Skin of body (tissue), 1 donor: ENCODE measurements at regions not wholly inside any gene's neighbourhood (a gene's known extent, or its start where the extent isn't known, plus 50 kb on each side); places are given as distances from the start of the nearest gene placed in this dataset.
"Not testable (repeated sequence)": the region's sequence is repeated elsewhere in the genome, so short reads cannot be mapped to it uniquely, and the experiment has no call there.

Experiments used
- DNase-seq: peaks from one replicate; lab custom pipeline; 2025; lab: John Stamatoyannopoulos, UW

DNA sequence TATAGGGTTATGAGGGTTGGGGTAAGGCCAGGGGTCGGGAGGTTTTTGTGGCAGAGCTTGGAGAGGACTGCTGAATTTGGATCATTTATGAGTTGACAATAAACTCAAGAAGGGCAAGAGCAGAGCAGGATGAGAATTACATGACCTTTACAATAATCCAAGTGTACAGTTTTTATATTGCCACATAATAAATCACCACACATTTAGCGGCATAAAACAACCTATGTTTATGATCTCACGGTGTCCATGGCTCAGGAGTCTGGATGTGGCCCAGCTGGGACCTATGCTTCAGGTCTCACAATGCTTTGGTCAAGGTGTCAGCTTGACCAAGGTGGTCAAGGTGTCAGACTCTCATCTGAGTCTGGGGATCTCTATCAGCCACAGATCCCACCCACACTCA, 118.3 kb upstream of the WSCD1 start:
- DNase-seq: no peak

DNA sequence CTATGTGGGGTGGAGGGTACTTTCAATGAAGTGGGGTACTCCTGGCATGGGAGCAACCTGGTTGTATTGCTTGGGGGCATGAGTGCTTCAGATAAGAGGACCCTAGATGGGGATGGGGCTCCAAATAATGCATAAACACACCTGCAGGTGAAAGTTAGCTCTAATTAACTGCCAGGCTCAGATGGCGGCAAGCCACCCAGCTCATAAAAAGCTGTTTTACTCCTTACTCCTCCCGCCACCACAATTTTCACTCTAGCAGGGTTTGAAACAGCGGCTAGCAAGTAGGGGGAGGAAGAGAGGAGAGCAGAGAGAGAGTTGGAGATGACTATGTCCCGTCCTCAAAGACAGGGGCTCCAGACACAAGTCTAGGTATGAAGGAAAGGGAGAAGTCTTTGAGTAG, 117.7 kb upstream of the WSCD1 start:
- DNase-seq: no peak

DNA sequence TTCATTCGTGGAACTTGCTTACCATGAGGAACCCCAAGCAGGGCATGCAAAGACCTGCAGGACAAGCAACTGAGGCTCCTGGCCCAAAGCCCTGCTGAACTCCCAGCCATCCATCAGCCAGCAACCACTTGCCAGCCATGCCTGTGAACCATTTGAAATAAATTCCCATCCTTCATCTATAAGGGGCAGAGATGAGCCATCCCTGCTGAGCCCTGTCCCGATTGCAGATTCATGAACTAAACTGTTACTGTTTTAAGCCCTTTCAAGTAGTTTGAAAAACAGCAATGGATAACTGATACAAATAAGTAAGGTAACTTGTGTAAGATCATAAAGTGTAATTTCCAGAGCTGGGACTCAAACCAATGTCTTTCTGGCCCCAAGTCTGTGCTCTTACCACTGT, 114.4 kb upstream of the WSCD1 start:
- no peak for DNase-seq

DNA sequence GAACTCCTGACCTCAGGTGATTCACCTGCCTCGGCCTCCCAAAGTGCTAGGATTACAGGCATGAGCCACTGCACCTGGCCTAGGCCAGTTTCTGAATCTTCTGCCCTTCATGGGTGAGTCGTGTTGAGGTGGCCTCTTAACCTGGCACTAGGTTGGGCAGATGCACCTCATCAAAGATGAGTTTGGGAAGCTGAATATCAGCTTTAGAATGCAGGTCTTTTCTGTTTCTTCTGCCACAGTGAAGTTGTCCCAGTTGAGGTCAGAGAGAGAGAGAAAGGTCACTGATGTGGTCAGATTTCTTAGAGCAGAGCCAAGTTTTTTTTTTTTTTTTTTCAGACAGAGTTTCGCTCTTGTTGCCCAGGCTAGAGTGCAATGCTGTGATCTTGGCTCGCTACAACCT, 111.3 kb upstream of the WSCD1 start:
- no peak for DNase-seq

DNA sequence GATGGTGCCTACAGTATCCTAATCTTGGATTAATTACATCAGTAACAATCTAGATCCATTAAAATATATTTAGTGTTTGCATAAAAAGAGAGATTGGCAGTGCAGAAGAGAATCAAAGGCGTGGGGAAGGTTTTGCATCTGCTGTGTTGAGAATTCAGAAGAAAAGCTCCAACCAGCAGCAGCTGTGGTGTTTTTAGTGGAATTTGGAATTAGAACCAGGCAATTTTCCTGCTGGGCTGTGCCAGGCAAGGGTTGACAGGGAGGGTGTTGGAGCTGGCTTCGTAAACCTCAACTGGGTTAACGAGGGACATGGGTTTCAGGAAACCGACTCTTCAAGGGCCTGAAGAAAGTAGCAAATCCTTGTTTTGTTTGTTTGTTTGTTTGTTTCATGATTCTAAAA, 107.8 kb upstream of the WSCD1 start:
- no peak for DNase-seq

DNA sequence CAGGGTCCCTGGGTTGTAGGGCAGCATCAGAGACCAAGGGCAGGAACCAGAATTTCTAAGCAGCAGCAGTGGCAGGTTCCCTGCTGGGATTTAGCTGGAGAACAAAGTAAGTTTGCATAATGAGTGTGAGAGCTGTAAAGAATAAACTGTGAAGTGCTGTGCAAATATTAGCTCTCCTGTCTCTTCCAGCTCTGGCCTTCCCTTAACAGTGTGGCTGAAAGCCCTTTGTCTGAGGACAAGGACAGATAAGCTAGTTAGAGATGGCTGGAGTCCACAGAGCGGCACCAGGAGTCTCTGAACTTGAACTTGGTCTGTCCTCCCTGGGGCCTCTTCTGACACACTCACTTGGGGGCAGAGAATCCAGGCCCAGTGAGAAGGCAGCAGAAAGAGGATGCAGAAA, 98.2 kb upstream of the WSCD1 start:
- DNase-seq: no peak

DNA sequence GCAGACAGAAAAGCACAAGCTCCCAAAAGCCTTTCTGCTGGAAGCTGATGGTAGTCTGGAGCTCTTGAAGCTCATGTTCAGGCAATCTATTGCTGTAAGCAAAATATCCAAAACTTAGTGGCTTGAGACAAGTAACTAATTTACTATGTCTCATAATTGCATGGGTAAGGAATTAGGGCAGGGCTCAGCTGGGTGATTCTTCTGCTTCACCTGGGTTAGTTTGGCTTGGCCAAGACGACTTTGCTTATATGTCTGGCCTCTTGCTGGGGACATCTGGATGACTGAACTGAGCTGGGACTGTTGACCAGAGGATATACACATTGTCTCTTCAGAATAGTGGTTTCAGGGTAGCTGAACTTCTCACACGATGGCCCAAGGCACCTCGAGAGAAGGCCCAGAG, 96.8 kb upstream of the WSCD1 start:
- no peak for DNase-seq

DNA sequence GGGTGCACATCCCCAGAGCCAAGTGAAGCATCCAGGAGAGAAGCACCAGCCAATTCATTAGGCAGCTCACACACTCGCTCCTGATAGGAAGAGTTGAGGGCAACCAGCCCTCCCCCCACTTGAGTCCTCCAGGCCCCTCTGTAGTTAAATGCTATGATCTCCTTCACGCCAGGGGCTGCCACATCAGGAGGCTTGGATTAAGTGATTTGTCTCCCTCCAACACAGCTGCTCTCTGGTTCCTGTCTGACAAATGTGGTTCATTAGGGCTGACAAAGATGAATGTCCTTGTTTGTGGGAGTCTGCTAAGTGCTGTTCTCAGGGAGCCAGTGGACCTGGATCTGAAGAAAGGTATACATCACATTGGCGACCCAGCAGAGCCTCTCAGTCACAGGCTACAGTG, 94.5 kb upstream of the WSCD1 start:
- DNase-seq: no peak

DNA sequence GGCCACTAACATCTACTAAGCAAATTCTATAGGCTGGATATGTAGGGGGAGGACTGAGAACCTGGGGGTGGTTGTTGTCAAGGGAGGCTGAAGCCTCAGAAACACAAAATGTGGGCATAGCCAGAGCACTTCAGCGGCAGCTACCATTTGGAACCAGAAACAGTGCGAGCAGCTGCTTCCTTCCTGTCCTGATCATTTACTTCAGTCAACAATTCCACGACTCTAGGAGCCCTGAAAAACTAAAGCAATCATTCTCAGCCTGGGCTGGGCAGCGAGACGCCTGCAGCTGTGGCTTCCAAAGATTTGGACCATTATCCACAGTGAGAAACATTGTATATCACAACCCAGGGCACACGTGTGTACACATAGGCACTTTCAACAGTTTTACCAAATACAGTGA, 93.9 kb upstream of the WSCD1 start:
- DNase-seq: no peak

DNA sequence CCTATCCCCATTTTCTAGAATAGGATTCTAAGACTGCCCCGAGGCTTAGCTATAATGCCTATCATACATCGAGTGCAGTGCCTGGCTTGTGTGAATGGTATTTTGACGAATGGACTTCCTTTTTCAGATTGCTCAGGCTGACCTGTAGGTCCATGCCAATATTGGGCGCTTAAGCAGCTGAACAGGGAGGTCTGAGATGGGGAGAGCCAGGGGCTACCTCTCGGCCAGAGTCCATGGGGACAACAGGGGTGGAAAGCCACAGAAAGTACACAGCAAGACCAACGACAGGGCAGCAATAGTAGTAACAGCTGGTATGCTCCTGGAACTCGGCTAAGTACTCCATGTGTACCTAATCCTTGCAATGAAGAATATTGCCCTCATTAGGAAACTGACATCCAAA, 91.7 kb upstream of the WSCD1 start:
- no peak for DNase-seq

DNA sequence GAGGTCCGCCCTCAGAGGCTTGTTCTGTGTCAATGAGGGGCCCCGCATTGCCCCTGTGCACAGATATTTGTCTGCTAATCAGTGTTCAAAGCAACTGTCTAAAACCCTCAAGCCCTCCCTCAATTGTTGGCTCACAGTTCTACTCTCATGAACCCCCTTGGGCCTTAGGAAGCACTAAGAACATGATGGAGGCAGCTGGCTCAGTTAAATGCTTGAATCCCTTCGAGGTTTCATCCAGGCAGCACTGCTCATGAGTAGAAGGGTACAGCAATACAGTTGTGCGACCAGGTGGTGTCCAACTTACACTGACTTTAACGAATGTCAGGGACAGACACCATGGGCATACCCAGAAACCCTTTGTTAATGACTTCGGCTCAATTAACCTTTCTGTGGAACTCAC, 89.2 kb upstream of the WSCD1 start:
- DNase-seq: no peak

DNA sequence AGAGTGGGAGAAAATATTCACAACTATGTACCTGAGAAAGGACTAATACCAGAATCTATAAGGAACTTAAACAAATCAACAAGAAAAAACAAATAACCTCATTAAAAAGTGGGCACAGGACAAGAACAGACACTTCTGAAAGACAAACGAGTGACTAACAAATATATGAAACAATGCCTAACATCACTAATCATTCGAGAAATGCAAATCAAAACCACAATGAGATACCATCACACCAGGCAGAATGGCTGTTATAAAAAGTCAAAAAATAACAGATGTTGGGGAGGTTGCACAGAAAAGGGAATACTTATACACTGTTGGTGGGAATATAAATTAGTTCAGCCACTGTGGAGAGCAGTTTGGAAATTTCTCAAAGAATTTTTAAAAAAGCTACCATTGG, 83.5 kb upstream of the WSCD1 start:
- DNase-seq: no peak

DNA sequence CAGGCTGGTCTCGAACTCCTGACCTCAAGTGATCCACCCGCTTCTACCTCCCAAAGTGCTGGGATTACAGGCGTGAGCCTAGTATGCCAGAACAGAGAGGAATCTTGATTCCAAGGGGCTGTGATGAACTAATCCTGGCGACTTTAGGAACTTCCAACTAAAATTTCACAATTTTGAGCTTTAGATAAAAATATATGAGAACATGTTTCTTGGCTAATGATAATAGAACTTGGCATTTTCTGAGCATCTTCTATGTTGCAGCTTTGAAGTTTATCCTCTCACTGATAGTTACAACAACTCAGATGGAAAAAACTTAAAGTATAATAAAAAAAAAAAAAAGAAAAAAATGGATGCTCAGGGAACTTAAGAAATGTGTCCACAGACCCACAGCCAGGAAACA, 69.8 kb upstream of the WSCD1 start:
- no peak for DNase-seq

DNA sequence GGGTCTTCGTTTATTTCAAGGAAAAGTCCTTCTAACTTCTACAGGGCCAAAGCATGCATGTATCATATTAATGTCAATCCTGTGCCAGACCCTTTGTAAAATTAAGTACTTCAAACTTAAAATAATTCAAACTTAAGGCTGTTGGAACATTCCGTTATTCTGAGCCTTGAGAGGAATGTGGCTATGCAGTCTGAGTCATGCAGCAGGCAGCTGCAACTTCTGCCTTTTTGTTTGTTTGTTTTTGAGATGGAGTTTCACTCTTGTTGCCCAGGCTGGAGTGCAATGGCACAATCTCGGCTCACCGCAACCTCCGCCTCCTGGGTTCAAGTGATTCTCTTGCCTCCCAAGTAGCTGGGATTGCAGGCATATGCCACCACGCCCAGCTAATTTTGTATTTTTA, 67.0 kb upstream of the WSCD1 start:
- DNase-seq: not testable (repeated sequence)

DNA sequence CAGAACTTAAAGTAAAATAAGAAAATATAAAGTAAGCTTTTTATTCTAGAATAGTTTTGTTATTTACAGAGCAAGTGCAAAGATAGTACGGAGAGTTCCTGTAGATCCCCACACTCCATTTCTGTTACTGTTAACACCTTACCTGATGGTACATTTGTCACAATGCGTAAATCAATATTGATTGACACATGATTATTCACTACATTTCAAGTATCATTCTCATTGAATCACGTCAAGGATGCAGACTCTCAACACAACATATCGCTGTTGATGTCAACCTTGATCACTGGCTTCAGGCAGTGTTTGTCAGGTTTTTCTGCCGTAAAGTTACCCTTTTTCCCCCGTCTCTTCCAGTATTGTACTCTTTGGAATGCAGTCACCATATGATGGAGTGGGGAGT, 64.2 kb upstream of the WSCD1 start:
- no peak for DNase-seq

DNA sequence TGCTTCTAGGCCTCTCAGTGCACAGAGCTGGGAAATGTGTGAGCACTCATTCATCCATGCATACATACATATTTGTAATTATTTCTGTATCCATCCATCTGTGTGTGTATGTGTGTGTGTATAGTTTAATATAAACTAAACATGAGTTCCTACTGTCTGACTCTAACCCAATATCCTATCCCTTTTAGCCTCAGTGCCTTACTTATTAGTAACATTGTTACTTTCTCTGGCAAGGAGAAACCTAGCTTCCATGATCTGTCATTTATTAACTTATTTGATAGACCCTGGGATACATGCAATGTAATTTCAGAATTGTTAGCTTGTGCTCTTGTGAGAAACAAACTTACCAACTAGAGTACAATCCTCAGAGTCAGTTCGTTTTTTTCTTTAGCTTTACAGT, 59.0 kb upstream of the WSCD1 start:
- DNase-seq: no peak

DNA sequence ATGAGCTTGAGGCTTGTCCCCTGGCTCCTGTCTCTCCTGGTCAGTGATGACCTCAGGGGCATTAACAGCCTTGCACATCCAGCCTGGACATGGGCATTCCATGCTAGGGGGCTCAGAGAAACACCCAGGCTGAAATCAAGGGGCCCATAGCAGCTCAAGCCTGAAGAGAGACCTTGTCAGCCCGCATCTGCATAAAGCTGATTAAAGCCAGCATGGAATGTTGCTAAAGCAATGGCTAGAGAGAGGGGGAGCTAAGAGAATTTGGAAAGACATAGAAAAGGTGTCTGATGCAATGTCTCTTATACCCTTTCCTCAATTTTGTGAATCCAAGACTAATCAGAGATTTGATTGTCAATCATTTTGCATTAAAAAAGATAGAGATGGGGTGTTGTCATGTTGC, 51.4 kb upstream of the WSCD1 start:
- DNase-seq: no peak

DNA sequence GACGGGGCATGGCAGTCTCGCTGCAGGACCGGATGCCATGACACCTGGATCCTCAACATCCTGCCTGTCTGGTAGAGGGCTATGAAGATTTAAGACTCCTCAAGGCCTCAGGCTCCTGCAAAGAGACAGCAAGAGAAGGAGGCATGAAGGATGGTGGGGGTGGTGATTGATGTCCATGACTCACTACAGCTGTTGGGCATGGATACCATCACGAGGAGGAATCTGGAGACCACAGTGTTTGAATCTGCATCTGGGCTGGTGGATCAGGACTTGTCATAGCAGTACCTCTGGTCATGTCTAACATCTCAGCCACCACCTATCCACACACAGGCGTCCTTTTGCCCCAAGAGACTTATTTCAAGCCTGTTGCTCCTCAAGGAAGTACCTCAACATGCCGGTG, 50.2 kb upstream of the WSCD1 start:
- DNase-seq: no peak

DNA sequence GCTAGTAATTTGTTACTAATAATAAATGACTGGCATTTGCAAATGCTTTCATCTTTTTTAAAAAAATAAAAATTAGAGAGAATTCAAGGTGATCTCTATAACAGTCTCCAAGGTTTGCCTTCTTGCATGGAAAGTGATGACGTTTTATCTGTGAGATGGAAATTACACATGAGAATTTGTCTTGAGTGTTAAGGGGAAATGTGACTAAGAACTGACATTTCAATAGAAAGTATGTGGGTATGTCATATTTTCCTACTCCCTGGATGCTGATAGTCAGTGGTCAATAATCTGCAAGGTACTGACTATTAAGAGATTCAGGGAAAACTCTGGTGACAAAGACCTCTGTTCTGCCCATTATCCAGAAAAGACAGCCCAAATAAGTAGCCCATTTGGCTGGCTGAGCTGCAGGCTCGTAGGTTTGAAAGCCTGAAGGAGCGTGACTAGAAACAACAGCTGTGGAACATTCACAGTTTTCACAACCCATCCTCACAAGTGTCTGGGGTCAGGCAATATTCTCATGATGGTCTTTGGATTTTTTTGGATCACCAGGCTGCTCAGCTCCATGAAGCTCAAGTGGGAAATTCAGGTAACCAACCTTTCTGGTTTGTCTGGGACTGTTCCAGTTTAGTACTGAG, 49.7 kb upstream of the WSCD1 start:
- no peak for DNase-seq
